Right cardiac atrium (tissue), 5 donors: ENCODE measurements at regions not wholly inside any gene's neighbourhood (a gene's known extent, or its start where the extent isn't known, plus 50 kb on each side); places are given as distances from the start of the nearest gene placed in this dataset.
A peak's percentile ranks its signal among the peaks of the same experiment; 100 is the strongest.
"Not testable (repeated sequence)": the region's sequence is repeated elsewhere in the genome, so short reads cannot be mapped to it uniquely, and the experiment has no call there.

Experiments used
- ATAC-seq, 2 donors: fragments of 200-7000 bp; cut with Tn5 transposase; one replicate each; pipeline versions ENCODE4 v1.8.0 to v1.9.1; 2020; ENCODE audit warnings: moderate library complexity in 2 of 2, mild to moderate bottlenecking in 1 of 2
- DNase-seq, 3 donors: peaks; one replicate each; pipeline ENCODE4 v3.0.0-alpha.2; 2020
- H3K27ac ChIP-seq: one replicate; pipeline ENCODE4 v1.5.1; 2013; ENCODE audit warnings: mild to moderate bottlenecking, low read length, control low read depth, moderate library complexity
- H3K27me3 ChIP-seq: one replicate; pipeline ENCODE4 v1.6.1; 2013; ENCODE audit not compliant: control insufficient read depth, insufficient read depth
- H3K4me1 ChIP-seq: one replicate; pipeline ENCODE4 v1.6.1; 2013; ENCODE audit warnings: low read length; ENCODE audit not compliant: control insufficient read depth, insufficient read depth
- H3K4me3 ChIP-seq: one replicate; pipeline ENCODE4 v1.5.1; 2013; ENCODE audit warnings: low read length, control low read depth
- H3K9me3 ChIP-seq: one replicate; pipeline ENCODE4 v1.6.1; 2013; ENCODE audit warnings: low read length; ENCODE audit not compliant: control insufficient read depth
- WGBS: extraction: QIAGEN DNeasy Blood & Tissue Kit; methylation state at CpG from one replicate; pipeline ENCODE4 v1.1.7; 2013; 5-methylcytosine and 5-hydroxymethylcytosine counted together
- intact Hi-C, 4 donors: fragments of 100-400 bp; cut with DNase I; formaldehyde crosslinking; loops; one replicate each; pipeline versions ENCODE4 v1.11.0 to v1.14.0; 2022 to 2023
- donor health status: healthy with polysubstance abuse.
- donor health status: DM: no; HTN: yes; CAD: no.
- donor health status: DM: no; HTN: no; CAD: no.
- donor health status: DM: no; HTN: yes; CAD: no; lungs with severe emphysema.
- donor health status: DM: yes; HTN: yes; CAD: no.

GRCh38 chrX:13955975-13956374 is 73.7 kb downstream of the GEMIN8 start:
- H3K9me3 ChIP-seq, result no peaks in the 10 kb centered on the region
- WGBS, result 85% methylated on average over 3 of the region's 3 CpGs
- H3K27me3 ChIP-seq, result no peaks in the 10 kb centered on the region
- no peak overlapping the region for H3K27ac ChIP-seq
- no peak overlapping the region for H3K4me3 ChIP-seq
- no peak for DNase-seq
- intact Hi-C loops, result no loop called here
- H3K4me1 ChIP-seq, result no peaks in the 10 kb centered on the region
- no peak for ATAC-seq

- no peaks in the 10 kb centered on the region for H3K27me3 ChIP-seq
- no peaks in the 10 kb centered on the region for H3K9me3 ChIP-seq
- no peaks in the 10 kb centered on the region for H3K4me1 ChIP-seq
- ATAC-seq, result no peak
- intact Hi-C loops, result no loop called here
- DNase-seq, result no peak
- 63% methylated on average over 6 of the region's 6 CpGs for WGBS
- no peak overlapping the region for H3K27ac ChIP-seq
- H3K4me3 ChIP-seq, result no peak overlapping the region
These were observed 74.5 kb downstream of the GEMIN8 start for GRCh38 chrX:13955095-13955647.

- Histone ChIP-seq H3K27me3 (no peaks in the 10 kb centered on the region), H3K4me1 (no peaks in the 10 kb centered on the region), H3K9me3 (no peaks in the 10 kb centered on the region), H3K27ac (no peak overlapping the region), H3K4me3 (no peak overlapping the region)
- no peak for ATAC-seq
- no peak for DNase-seq
- 85% methylated on average over 5 of the region's 5 CpGs for WGBS
- intact Hi-C loops, result no loop called here
These were observed 77.1 kb downstream of the GEMIN8 start for GRCh38 chrX:13952581-13952980.

DNA sequence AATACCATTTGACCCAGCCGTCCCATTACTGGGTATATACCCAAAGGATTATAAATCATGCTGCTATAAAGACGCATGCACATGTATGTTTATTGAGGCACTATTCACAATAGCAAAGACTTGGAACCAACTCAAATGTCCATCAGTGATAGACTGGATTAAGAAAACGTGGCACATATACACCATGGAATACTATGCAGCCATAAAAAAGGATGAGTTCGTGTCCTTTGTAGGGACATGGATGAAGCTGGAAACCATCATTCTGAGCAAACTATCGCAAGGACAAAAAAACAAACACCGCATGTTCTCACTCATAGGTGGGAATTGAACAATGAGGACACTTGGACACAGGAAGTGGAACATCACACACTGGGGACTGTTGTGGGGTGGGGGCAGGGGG is 83.5 kb downstream of the GEMIN8 start:
- DNase-seq, H3K27me3 ChIP-seq, ATAC-seq, H3K9me3 ChIP-seq, intact Hi-C loops, H3K27ac ChIP-seq, H3K4me1 ChIP-seq, H3K4me3 ChIP-seq: not testable (repeated sequence)
- 85% methylated on average over 6 of the region's 6 CpGs for WGBS

DNA sequence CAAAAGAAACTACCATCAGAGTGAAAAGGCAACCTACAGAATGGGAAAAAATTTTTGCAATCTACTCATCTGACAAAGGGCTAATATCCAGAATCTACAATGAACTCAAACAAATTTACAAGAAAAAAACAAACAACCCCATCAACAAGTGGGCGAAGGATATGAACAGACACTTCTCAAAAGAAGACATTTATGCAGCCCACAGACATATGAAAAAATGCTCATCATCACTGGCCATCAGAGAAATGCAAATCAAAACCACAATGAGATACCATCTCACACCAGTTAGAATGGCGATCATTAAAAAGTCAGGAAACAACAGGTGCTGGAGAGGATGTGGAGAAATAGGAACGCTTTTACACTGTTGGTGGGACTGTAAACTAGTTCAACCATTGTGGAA is 83.9 kb downstream of the GEMIN8 start:
- H3K4me3 ChIP-seq, ATAC-seq, intact Hi-C loops, H3K4me1 ChIP-seq, H3K27me3 ChIP-seq, DNase-seq, H3K27ac ChIP-seq, H3K9me3 ChIP-seq: not testable (repeated sequence)
- WGBS, result 82% methylated on average over 1 of the region's 3 CpGs

DNA sequence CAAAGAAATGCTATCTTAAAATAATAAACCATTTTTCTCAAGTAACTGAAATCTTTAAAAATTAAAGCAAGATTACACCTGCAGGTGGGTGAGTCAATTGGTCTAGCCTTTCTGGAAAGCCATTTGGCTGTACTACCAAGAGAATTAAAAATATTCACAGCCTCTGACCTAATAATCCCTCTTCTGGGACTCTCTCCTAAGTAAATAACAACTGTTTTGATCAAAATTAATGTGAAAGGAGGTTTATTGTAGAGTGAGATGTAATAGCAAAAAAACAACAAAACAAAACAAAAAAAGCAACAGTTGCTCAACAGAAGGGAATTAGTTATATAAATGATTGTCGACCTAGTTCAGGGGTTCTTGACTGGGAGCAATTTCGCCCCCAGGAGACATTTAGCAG is 89.0 kb downstream of the GEMIN8 start:
- Histone ChIP-seq H3K9me3 (no peaks in the 10 kb centered on the region), H3K27ac (no peak overlapping the region), H3K4me1 (no peaks in the 10 kb centered on the region), H3K27me3 (no peaks in the 10 kb centered on the region), H3K4me3 (no peak overlapping the region)
- no peak for ATAC-seq
- no peak for DNase-seq
- WGBS, result 61% methylated on average over 2 of the region's 2 CpGs
- intact Hi-C loops, result no loop called here

DNA sequence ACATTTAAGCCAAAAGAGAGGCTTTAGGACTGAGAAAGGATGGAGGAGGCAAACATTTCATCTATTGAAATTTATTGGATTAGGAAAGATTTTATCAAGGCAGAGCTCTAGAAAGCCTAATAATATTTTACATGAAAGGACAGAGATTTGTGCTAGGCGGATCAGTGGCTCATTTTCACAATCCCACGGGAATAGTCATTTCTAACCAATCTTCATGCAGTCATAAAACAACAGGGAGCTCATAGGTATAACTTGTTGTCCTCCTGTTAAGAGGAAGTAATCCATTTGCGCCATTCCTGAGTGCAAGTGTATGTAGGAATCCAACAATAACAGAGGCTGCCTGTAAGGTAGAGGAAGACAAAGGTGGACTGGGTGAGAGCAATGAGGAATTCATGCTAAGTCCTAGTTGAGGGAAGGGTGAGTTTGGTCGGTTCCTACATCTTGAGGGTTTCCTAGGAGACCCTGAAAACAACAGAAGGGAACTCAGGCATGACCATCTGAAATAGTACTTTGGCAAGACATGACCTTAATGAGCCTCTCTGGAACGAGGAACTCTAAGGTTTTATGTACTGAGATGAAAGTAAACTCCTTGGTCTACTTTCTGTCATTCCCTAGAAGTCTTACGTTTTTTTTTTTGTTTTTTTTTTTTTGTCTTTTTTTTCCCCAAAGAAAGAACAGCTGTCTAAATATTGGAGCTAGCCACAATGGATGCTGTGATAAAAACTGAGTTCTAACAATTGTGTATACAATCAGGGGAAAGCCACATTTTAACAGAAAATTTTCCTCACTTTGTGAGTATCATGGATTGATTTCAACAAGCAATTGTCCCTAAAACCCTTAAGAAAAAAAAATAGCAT is 89.7 kb downstream of the GEMIN8 start:
- no peaks in the 10 kb centered on the region for H3K27me3 ChIP-seq
- H3K4me3 ChIP-seq, result no peak overlapping the region
- H3K4me1 ChIP-seq, result no peaks in the 10 kb centered on the region
- no peaks in the 10 kb centered on the region for H3K9me3 ChIP-seq
- intact Hi-C loops, result no loop called here
- no peak overlapping the region for H3K27ac ChIP-seq
- WGBS, result 37% methylated on average over 6 of the region's 6 CpGs
- DNase-seq, result no peak
- no peak for ATAC-seq

- 13% methylated on average over 28 of the region's 29 CpGs for WGBS
- Histone ChIP-seq H3K9me3 (no peaks in the 10 kb centered on the region), H3K4me3 (peak overlapping the region; percentile 62), H3K27me3 (no peaks in the 10 kb centered on the region), H3K27ac (no peak overlapping the region), H3K4me1 (no peaks in the 10 kb centered on the region)
- intact Hi-C loops, result no loop called here
- DNase-seq (no peak), ATAC-seq (no peak)
These were observed 90.7 kb downstream of the GEMIN8 start for GRCh38 chrX:13938829-13939530.

DNA sequence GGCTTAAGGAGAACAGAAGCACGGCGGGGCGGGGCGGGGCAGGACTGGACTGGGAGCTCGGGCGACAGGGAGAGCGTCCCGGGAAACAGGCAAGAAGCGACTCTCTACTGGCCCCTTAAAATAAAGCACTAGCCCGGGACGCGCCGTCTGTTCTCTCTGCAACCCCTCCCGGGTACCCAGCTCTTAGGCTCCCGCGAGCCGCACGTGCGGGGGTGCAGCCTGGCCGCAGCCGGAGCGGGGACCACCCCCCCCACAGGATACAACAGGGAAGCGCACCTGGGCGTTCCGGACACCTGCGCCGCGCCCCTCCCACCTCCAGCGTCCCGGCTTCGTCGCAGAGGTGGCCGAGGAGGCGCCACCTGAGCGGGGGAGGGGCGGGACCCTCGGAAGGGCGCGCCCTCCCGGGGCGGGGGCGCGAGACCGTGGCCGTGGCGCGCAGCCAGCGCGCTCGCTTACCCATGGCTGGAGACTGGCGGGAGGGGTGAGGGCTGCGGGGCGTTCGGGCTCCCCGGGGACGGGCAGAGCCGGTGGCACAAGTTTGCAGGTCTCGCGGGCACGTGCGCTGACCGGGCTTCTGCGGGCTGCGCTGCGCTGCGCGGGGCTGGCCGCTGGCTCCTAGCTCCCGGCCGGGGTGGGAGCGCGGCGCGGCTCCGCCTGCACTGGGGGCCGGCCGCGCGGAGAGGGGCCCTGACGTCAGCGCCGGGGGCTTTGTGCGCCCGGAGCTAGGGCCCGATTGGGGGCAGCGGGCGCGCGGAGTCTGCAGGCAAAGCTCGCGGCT is 91.5 kb downstream of the GEMIN8 start:
- intact Hi-C loops, result no loop called here
- peak; percentile 83 to 86 for ATAC-seq
- Histone ChIP-seq H3K9me3 (no peaks in the 10 kb centered on the region), H3K4me1 (no peaks in the 10 kb centered on the region), H3K27ac (no peak overlapping the region), H3K27me3 (no peaks in the 10 kb centered on the region), H3K4me3 (peak overlapping the region; percentile 62)
- WGBS, result 1% methylated on average over 87 of the region's 91 CpGs
- peak; percentile 25 to 68 (median 62) for DNase-seq

DNA sequence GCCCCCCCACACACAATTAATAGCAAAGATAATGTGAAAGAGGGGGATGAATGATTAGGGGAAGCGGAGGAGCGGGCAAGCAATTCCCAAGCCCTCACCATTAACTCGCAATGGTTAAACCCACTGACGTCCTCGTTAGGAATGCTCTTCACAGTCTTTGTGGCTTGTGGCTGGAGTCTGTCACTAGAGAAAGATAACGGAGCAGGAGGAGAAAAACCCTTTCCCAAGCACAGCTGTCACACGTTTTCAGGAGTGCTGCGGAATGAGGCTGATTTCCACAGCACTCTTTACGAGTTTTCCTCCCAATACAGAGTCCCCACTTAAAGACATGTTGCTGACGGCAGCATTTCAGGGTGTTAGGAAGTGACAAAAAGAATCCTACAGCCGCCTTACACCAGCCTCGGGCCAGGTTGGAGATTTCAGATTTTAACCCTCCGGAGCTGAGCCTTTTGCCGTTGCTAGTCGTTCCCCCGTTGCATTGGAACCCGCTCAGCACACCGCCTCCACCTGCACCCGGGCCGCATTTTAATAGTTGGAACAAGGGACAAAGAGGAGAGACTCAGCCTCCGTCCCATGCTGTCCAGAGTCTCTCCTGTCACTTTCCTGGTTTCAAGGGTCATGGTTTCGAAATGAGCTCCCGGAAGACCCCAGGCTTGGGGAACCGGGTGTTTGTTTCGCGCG is 92.2 kb downstream of the GEMIN8 start:
- ATAC-seq (peak in 1 of 2 donors; percentile 23), DNase-seq (no peak)
- Histone ChIP-seq H3K27ac (no peak overlapping the region), H3K9me3 (no peaks in the 10 kb centered on the region), H3K4me1 (no peaks in the 10 kb centered on the region), H3K27me3 (no peaks in the 10 kb centered on the region), H3K4me3 (peak overlapping the region; percentile 62)
- 6% methylated on average over 27 of the region's 27 CpGs for WGBS
- intact Hi-C loops, result no loop called here
